HEK293T (cell line): ENCODE measurements at regions not wholly inside any gene's neighbourhood (a gene's known extent, or its start where the extent isn't known, plus 50 kb on each side); places are given as distances from the start of the nearest gene placed in this dataset.

Experiments used
- SUZ12 ChIP-seq: fragments of 450-650 bp; IDR thresholded peaks from 2 replicates; pipeline ENCODE4 v1.6.1; 2016; ENCODE audit warnings: mild to moderate bottlenecking
- TF ChIP-seq, protein P1 (sequence below): fragments of 450-650 bp; IDR thresholded peaks from 2 replicates; pipeline ENCODE4 v1.6.1; 2016

GRCh38 chr5:124803617-124804323, 57.3 kb upstream of the ZNF608 start:
- TF ChIP-seq, protein P1, sequence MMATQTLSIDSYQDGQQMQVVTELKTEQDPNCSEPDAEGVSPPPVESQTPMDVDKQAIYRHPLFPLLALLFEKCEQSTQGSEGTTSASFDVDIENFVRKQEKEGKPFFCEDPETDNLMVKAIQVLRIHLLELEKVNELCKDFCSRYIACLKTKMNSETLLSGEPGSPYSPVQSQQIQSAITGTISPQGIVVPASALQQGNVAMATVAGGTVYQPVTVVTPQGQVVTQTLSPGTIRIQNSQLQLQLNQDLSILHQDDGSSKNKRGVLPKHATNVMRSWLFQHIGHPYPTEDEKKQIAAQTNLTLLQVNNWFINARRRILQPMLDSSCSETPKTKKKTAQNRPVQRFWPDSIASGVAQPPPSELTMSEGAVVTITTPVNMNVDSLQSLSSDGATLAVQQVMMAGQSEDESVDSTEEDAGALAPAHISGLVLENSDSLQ, result no peak
- no peak for TF ChIP-seq SUZ12
